HUES48 (cell line): ENCODE measurements at regions not wholly inside any gene's neighbourhood (a gene's known extent, or its start where the extent isn't known, plus 50 kb on each side); places are given as distances from the start of the nearest gene placed in this dataset.

Source experiments
- H3K27ac ChIP-seq: one replicate; pipeline ENCODE4 v1.7.0; 2013; ENCODE audit warnings: low read depth, low read length, inconsistent platforms
- H3K27me3 ChIP-seq: 2 replicates; pipeline ENCODE4 v1.6.1; 2013; ENCODE audit warnings: mild to moderate bottlenecking, low read length; ENCODE audit not compliant: control insufficient read depth, insufficient read depth
- H3K36me3 ChIP-seq: 2 replicates; pipeline ENCODE4 v1.6.1; 2013; ENCODE audit warnings: low read length; ENCODE audit not compliant: control insufficient read depth, insufficient read depth
- H3K4me1 ChIP-seq: 2 replicates; pipeline ENCODE4 v1.6.1; 2013; ENCODE audit warnings: mild to moderate bottlenecking, low read length; ENCODE audit not compliant: control insufficient read depth, insufficient read depth
- H3K4me3 ChIP-seq: 2 replicates; pipeline ENCODE4 v1.5.1; 2013; ENCODE audit warnings: mild to moderate bottlenecking, low read depth, low read length
- H3K9ac ChIP-seq: 2 replicates; pipeline ENCODE4 v1.6.1; 2013; ENCODE audit warnings: mild to moderate bottlenecking, low read depth, low read length, moderate library complexity
- H3K9me3 ChIP-seq: 2 replicates; pipeline ENCODE4 v1.6.1; 2013; ENCODE audit warnings: low read length; ENCODE audit not compliant: control insufficient read depth, insufficient read depth

- no peaks in the 10 kb centered on the region for H3K36me3 ChIP-seq
- no peaks in the 10 kb centered on the region for H3K9me3 ChIP-seq
- no peak overlapping the region for H3K27ac ChIP-seq
- no peak overlapping the region for H3K9ac ChIP-seq
- no peak overlapping the region for H3K4me3 ChIP-seq
- H3K27me3 ChIP-seq = no peaks in the 10 kb centered on the region
- H3K4me1 ChIP-seq = peaks cover 3% of the 10 kb centered on the region; the same call in 1 of the 2 replicates
Observed at GRCh38 chr5:136924490-136924889, 559.1 kb upstream of the TRPC7 start.

GRCh38 chr5:136910625-136911024, 545.3 kb upstream of the TRPC7 start:
- H3K4me1 ChIP-seq = peaks cover 19% of the 10 kb centered on the region
- no peaks in the 10 kb centered on the region for H3K27me3 ChIP-seq
- no peaks in the 10 kb centered on the region for H3K9me3 ChIP-seq
- H3K27ac ChIP-seq = no peak overlapping the region
- no peak overlapping the region for H3K4me3 ChIP-seq
- H3K36me3 ChIP-seq = no peaks in the 10 kb centered on the region
- H3K9ac ChIP-seq = no peak overlapping the region

- Histone ChIP-seq H3K9me3 (no peaks in the 10 kb centered on the region), H3K27me3 (no peaks in the 10 kb centered on the region), H3K4me1 (peaks cover 19% of the 10 kb centered on the region), H3K27ac (no peak overlapping the region), H3K9ac (no peak overlapping the region), H3K4me3 (no peak overlapping the region), H3K36me3 (no peaks in the 10 kb centered on the region)
Observed at GRCh38 chr5:136909906-136910305, 544.6 kb upstream of the TRPC7 start.

- H3K9ac ChIP-seq = no peak overlapping the region
- H3K27ac ChIP-seq = no peak overlapping the region
- H3K4me1 ChIP-seq = peaks cover 19% of the 10 kb centered on the region
- no peaks in the 10 kb centered on the region for H3K9me3 ChIP-seq
- H3K36me3 ChIP-seq = no peaks in the 10 kb centered on the region
- H3K4me3 ChIP-seq = no peak overlapping the region
- no peaks in the 10 kb centered on the region for H3K27me3 ChIP-seq
Observed at GRCh38 chr5:136907371-136907770, 542.0 kb upstream of the TRPC7 start.

GRCh38 chr5:136906545-136906944, 541.2 kb upstream of the TRPC7 start:
- Histone ChIP-seq H3K9ac (no peak overlapping the region), H3K4me1 (peaks cover 19% of the 10 kb centered on the region), H3K4me3 (no peak overlapping the region), H3K36me3 (no peaks in the 10 kb centered on the region), H3K27me3 (no peaks in the 10 kb centered on the region), H3K9me3 (no peaks in the 10 kb centered on the region), H3K27ac (no peak overlapping the region)

GRCh38 chr5:136905571-136905970, 540.2 kb upstream of the TRPC7 start:
- Histone ChIP-seq H3K4me1 (peaks cover 19% of the 10 kb centered on the region), H3K27me3 (no peaks in the 10 kb centered on the region), H3K9ac (no peak overlapping the region), H3K27ac (no peak overlapping the region), H3K9me3 (no peaks in the 10 kb centered on the region), H3K4me3 (no peak overlapping the region), H3K36me3 (no peaks in the 10 kb centered on the region)

GRCh38 chr5:136894070-136894469, 528.7 kb upstream of the TRPC7 start:
- H3K4me3 ChIP-seq = no peak overlapping the region
- no peak overlapping the region for H3K9ac ChIP-seq
- H3K27ac ChIP-seq = no peak overlapping the region
- H3K27me3 ChIP-seq = no peaks in the 10 kb centered on the region
- H3K9me3 ChIP-seq = no peaks in the 10 kb centered on the region
- H3K36me3 ChIP-seq = no peaks in the 10 kb centered on the region
- peaks cover 14% of the 10 kb centered on the region for H3K4me1 ChIP-seq

- no peak overlapping the region for H3K9ac ChIP-seq
Observed at GRCh38 chr5:136892000-136892399, 526.7 kb upstream of the TRPC7 start.

GRCh38 chr5:136891175-136891972, 526.0 kb upstream of the TRPC7 start:
- H3K27me3 ChIP-seq = no peaks in the 10 kb centered on the region
- peak overlapping the region; percentile 55 for H3K27ac ChIP-seq
- H3K9ac ChIP-seq = no peak overlapping the region

More at GRCh38 chr5:136892000-136892399, 526.7 kb upstream of the TRPC7 start:
- Histone ChIP-seq H3K4me3 (peak overlapping the region; percentile 0; the same call in 1 of the 2 replicates), H3K4me1 (peaks cover 14% of the 10 kb centered on the region), H3K27ac (peak overlapping the region; percentile 55), H3K27me3 (no peaks in the 10 kb centered on the region), H3K9me3 (no peaks in the 10 kb centered on the region), H3K36me3 (no peaks in the 10 kb centered on the region)

GRCh38 chr5:136890431-136891148, 525.2 kb upstream of the TRPC7 start:
- Histone ChIP-seq H3K27me3 (no peaks in the 10 kb centered on the region), H3K27ac (no peak overlapping the region), H3K9me3 (no peaks in the 10 kb centered on the region), H3K36me3 (no peaks in the 10 kb centered on the region), H3K9ac (no peak overlapping the region), H3K4me1 (peaks cover 14% of the 10 kb centered on the region), H3K4me3 (no peak overlapping the region)

More at GRCh38 chr5:136891175-136891972, 526.0 kb upstream of the TRPC7 start:
- no peaks in the 10 kb centered on the region for H3K9me3 ChIP-seq
- H3K4me1 ChIP-seq = peaks cover 14% of the 10 kb centered on the region
- H3K4me3 ChIP-seq = peak overlapping the region; percentile 0
- no peaks in the 10 kb centered on the region for H3K36me3 ChIP-seq

- H3K27me3 ChIP-seq = no peaks in the 10 kb centered on the region
- no peak overlapping the region for H3K4me3 ChIP-seq
- 0 out of 2 replicates have a peak, but pooled peaks cover 4% of the 10 kb centered on the region for H3K9me3 ChIP-seq
- H3K27ac ChIP-seq = no peak overlapping the region
- peaks cover 6% of the 10 kb centered on the region for H3K4me1 ChIP-seq
- H3K9ac ChIP-seq = no peak overlapping the region
- H3K36me3 ChIP-seq = no peaks in the 10 kb centered on the region
Observed at GRCh38 chr5:136886608-136887007, 521.3 kb upstream of the TRPC7 start.
